ENCODE measurements at regions not wholly inside any gene's neighbourhood (a gene's known extent, or its start where the extent isn't known, plus 50 kb on each side); places are given as distances from the start of the nearest gene placed in this dataset.

DNA sequence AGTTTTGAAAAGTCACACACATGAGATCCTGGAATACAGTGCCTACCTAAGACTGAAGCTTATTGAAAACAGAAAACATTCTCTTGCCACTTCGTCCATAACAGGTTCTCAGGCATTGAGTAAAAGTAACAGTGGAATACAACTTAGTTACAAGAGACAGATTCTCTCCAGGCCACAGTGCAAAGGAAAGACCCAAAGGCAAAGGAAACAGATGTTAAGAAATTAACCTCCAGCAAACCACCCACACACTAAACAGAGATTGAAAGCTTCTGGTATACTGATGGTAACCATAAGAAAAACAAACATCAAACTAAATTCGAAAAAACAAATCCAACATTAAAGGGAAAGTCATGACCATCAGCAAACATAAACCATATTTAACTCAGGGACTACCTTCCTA is 914.7 kb downstream of the SLITRK5 start:
- no peak for ATAC-seq
- H3K27ac ChIP-seq (ENCODE audit: low read depth, low read length), result no peak overlapping the region
- H3K4me1 ChIP-seq (ENCODE audit: control insufficient read depth in 1 of 2, insufficient read depth in 2 of 2, low read length in 2 of 2), result no peaks in the 10 kb centered on the region
- ChIA-PET RAD21 (ENCODE audit: low non-redundant PET in 1 of 2, low total read pairs in 2 of 2, uncharacterized antibody in 2 of 2, unreplicated experiment in 2 of 2) (no interaction called here), CTCF (no interaction called here), POLR2A (no interaction called here)
- no peak for TF ChIP-seq ZFX (IDR thresholded peaks at IDR 0.05)
- TF ChIP-seq, protein P1, sequence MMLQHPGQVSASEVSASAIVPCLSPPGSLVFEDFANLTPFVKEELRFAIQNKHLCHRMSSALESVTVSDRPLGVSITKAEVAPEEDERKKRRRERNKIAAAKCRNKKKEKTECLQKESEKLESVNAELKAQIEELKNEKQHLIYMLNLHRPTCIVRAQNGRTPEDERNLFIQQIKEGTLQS (IDR thresholded peaks at IDR 0.05), result no peak
- no peak for TF ChIP-seq CBX3 (IDR thresholded peaks at IDR 0.05; ENCODE audit: low read depth)
- TF ChIP-seq POLR2AphosphoS5 (IDR thresholded peaks at IDR 0.05; ENCODE audit: low read depth, low read length), result no peak
- TF ChIP-seq SIN3A (IDR thresholded peaks at IDR 0.05; ENCODE audit: low read depth), result no peak
- no peak for TF ChIP-seq EZH2phosphoT487 (IDR thresholded peaks at IDR 0.05; ENCODE audit: borderline replicate concordance)
- TF ChIP-seq POLR2A (IDR thresholded peaks at IDR 0.05; ENCODE audit: borderline replicate concordance, extremely low read depth, insufficient read depth, insufficient read length), result no peak
- TF ChIP-seq, protein P2, sequence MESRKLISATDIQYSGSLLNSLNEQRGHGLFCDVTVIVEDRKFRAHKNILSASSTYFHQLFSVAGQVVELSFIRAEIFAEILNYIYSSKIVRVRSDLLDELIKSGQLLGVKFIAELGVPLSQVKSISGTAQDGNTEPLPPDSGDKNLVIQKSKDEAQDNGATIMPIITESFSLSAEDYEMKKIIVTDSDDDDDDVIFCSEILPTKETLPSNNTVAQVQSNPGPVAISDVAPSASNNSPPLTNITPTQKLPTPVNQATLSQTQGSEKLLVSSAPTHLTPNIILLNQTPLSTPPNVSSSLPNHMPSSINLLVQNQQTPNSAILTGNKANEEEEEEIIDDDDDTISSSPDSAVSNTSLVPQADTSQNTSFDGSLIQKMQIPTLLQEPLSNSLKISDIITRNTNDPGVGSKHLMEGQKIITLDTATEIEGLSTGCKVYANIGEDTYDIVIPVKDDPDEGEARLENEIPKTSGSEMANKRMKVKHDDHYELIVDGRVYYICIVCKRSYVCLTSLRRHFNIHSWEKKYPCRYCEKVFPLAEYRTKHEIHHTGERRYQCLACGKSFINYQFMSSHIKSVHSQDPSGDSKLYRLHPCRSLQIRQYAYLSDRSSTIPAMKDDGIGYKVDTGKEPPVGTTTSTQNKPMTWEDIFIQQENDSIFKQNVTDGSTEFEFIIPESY (IDR thresholded peaks at IDR 0.05; ENCODE audit: extremely low read depth, insufficient replicate concordance, low read length), result no peak
- no peaks in the 10 kb centered on the region for H3K9me3 ChIP-seq (ENCODE audit: control insufficient read depth in 1 of 2, insufficient read depth in 1 of 2, low read depth in 1 of 2, low read length in 2 of 2)
- no peak overlapping the region for H3K9ac ChIP-seq (ENCODE audit: low read length)
- no peaks in the 10 kb centered on the region for H3K9me2 ChIP-seq (ENCODE audit: insufficient read depth)
- H3K79me2 ChIP-seq (ENCODE audit: insufficient read depth, low read length), result no peaks in the 10 kb centered on the region
- no peaks in the 10 kb centered on the region for H3K36me3 ChIP-seq (ENCODE audit: control insufficient read depth in 1 of 2, insufficient read depth in 2 of 2, low read length in 2 of 2)
- H2AFZ ChIP-seq (ENCODE audit: low read depth, low read length, poor library complexity, severe bottlenecking), result no peak overlapping the region
- intact Hi-C loops (cut with micrococcal nuclease), result no loop called here
- DNase-seq (ENCODE audit: low read depth, low spot score), result no peak
- H3K4me2 ChIP-seq (ENCODE audit: low read length), result no peak overlapping the region
- no TSS peak for BruUV-seq (replicated peaks)
- H3K27me3 ChIP-seq (ENCODE audit: insufficient read depth, low read length), result no peaks in the 10 kb centered on the region
- H4K20me1 ChIP-seq (ENCODE audit: insufficient read depth), result no peaks in the 10 kb centered on the region
- H3K4me3 ChIP-seq (replicated peaks in 1 of 2; ENCODE audit: low read depth in 1 of 2, low read length in 2 of 2), result no peak overlapping the region

DNA sequence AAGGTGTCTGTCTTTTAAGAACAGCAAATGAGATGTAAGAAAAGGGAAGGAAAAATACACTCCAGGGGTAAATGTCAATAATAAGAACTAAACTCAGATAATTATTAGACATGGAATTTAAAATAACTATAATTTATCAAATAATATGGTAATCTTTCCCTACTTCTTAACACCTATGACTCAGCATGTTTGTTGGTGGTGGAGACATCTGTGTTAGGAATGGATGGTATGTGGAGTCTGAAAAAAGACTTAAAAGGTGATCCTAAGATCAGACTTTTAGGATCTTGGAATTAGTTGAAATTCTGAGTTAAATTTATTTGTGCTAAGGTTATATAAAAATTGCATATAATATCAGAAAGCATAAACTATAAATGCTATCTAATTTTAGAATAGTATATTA is 915.1 kb downstream of the SLITRK5 start:
- ChIA-PET RAD21 (ENCODE audit: low non-redundant PET in 1 of 2, low total read pairs in 2 of 2, uncharacterized antibody in 2 of 2, unreplicated experiment in 2 of 2) (no interaction called here), POLR2A (no interaction called here), CTCF (no interaction called here)
- Histone ChIP-seq H3K4me2 (ENCODE audit: low read length) (no peak overlapping the region), H4K20me1 (ENCODE audit: insufficient read depth) (no peaks in the 10 kb centered on the region), H3K79me2 (ENCODE audit: insufficient read depth, low read length) (no peaks in the 10 kb centered on the region), H3K4me1 (ENCODE audit: control insufficient read depth in 1 of 2, insufficient read depth in 2 of 2, low read length in 2 of 2) (no peaks in the 10 kb centered on the region), H3K9ac (ENCODE audit: low read length) (no peak overlapping the region), H3K9me3 (ENCODE audit: control insufficient read depth in 1 of 2, insufficient read depth in 1 of 2, low read depth in 1 of 2, low read length in 2 of 2) (no peaks in the 10 kb centered on the region), H3K27ac (ENCODE audit: low read depth, low read length) (no peak overlapping the region), H3K27me3 (ENCODE audit: insufficient read depth, low read length) (no peaks in the 10 kb centered on the region), H2AFZ (ENCODE audit: low read depth, low read length, poor library complexity, severe bottlenecking) (no peak overlapping the region), H3K36me3 (ENCODE audit: control insufficient read depth in 1 of 2, insufficient read depth in 2 of 2, low read length in 2 of 2) (no peaks in the 10 kb centered on the region), H3K9me2 (ENCODE audit: insufficient read depth) (no peaks in the 10 kb centered on the region), H3K4me3 (replicated peaks in 1 of 2; ENCODE audit: low read depth in 1 of 2, low read length in 2 of 2) (no peak overlapping the region)
- intact Hi-C loops (cut with micrococcal nuclease), result no loop called here
- no peak for DNase-seq (ENCODE audit: low read depth, low spot score)
- BruUV-seq (replicated peaks), result no TSS peak
- ATAC-seq, result no peak
- TF ChIP-seq TCF7L2 (IDR thresholded peaks at IDR 0.05; ENCODE audit: borderline replicate concordance, extremely low read depth, insufficient read depth, insufficient read length) (no peak), EGR1 (IDR thresholded peaks at IDR 0.05; ENCODE audit: low read depth) (no peak), CBX3 (IDR thresholded peaks at IDR 0.05; ENCODE audit: low read depth) (no peak), ZFX (IDR thresholded peaks at IDR 0.05) (no peak), POLR2A (IDR thresholded peaks at IDR 0.05; ENCODE audit: borderline replicate concordance, extremely low read depth, insufficient read depth, insufficient read length) (no peak), ELF1 (IDR thresholded peaks at IDR 0.05; ENCODE audit: borderline replicate concordance, low read depth) (no peak), CEBPB (IDR thresholded peaks at IDR 0.05; ENCODE audit: low read depth) (no peak), EZH2 (IDR thresholded peaks at IDR 0.05) (no peak), POLR2AphosphoS5 (IDR thresholded peaks at IDR 0.05; ENCODE audit: low read depth, low read length) (no peak), RAD21 (IDR thresholded peaks at IDR 0.05; ENCODE audit: low read depth) (no peak), SRF (IDR thresholded peaks at IDR 0.05; ENCODE audit: low read depth) (no peak)
- TF ChIP-seq, protein P3, sequence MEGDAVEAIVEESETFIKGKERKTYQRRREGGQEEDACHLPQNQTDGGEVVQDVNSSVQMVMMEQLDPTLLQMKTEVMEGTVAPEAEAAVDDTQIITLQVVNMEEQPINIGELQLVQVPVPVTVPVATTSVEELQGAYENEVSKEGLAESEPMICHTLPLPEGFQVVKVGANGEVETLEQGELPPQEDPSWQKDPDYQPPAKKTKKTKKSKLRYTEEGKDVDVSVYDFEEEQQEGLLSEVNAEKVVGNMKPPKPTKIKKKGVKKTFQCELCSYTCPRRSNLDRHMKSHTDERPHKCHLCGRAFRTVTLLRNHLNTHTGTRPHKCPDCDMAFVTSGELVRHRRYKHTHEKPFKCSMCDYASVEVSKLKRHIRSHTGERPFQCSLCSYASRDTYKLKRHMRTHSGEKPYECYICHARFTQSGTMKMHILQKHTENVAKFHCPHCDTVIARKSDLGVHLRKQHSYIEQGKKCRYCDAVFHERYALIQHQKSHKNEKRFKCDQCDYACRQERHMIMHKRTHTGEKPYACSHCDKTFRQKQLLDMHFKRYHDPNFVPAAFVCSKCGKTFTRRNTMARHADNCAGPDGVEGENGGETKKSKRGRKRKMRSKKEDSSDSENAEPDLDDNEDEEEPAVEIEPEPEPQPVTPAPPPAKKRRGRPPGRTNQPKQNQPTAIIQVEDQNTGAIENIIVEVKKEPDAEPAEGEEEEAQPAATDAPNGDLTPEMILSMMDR (IDR thresholded peaks at IDR 0.05 in 2 of 3, conservative IDR thresholded peaks at IDR 0.05 in 1 of 3; ENCODE audit: borderline replicate concordance in 1 of 3, insufficient read depth in 1 of 3, low read depth in 2 of 3, low read length in 2 of 3), result no peak
- TF ChIP-seq, protein P1 (IDR thresholded peaks at IDR 0.05), result no peak
- TF ChIP-seq, protein P4, sequence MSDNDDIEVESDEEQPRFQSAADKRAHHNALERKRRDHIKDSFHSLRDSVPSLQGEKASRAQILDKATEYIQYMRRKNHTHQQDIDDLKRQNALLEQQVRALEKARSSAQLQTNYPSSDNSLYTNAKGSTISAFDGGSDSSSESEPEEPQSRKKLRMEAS (IDR thresholded peaks at IDR 0.05), result no peak

Data from HCT116 (cell line).